HS-27A (cell line): ENCODE measurements at regions not wholly inside any gene's neighbourhood (a gene's known extent, or its start where the extent isn't known, plus 50 kb on each side); places are given as distances from the start of the nearest gene placed in this dataset.

Experiments
- DNase-seq: peaks from one replicate; pipeline ENCODE4 v3.0.0-alpha.2; 2012; ENCODE audit warnings: low read depth, missing footprints

- no peak for DNase-seq
Observed at GRCh38 chr4:32226204-32226603, 1506.0 kb downstream of the PCDH7 start.

- no peak for DNase-seq
Observed at GRCh38 chr4:32226733-32227132, 1506.6 kb downstream of the PCDH7 start.

GRCh38 chr4:32243926-32244325, 1523.8 kb downstream of the PCDH7 start:
- DNase-seq, result no peak

- no peak for DNase-seq
Observed at GRCh38 chr4:32249040-32249439, 1528.9 kb downstream of the PCDH7 start.

GRCh38 chr4:32251126-32251525, 1531.0 kb downstream of the PCDH7 start:
- no peak for DNase-seq

GRCh38 chr4:32251926-32252325, 1531.8 kb downstream of the PCDH7 start:
- DNase-seq, result no peak

- no peak for DNase-seq
Observed at GRCh38 chr4:32254216-32254615, 1534.0 kb downstream of the PCDH7 start.

GRCh38 chr4:32258986-32259385, 1538.8 kb downstream of the PCDH7 start:
- no peak for DNase-seq

GRCh38 chr4:32261196-32261595, 1541.0 kb downstream of the PCDH7 start:
- no peak for DNase-seq

- DNase-seq, result no peak
Observed at GRCh38 chr4:32268863-32269262, 1548.7 kb downstream of the PCDH7 start.

- no peak for DNase-seq
Observed at GRCh38 chr4:32290102-32290501, 1569.9 kb downstream of the PCDH7 start.

- DNase-seq, result no peak
Observed at GRCh38 chr4:32318926-32319325, 1598.8 kb downstream of the PCDH7 start.

- no peak for DNase-seq
Observed at GRCh38 chr4:32321421-32321820, 1601.3 kb downstream of the PCDH7 start.

GRCh38 chr4:32334759-32335158, 1614.6 kb downstream of the PCDH7 start:
- DNase-seq, result no peak

- DNase-seq, result no peak
Observed at GRCh38 chr4:32337403-32337802, 1617.2 kb downstream of the PCDH7 start.

- DNase-seq, result no peak
Observed at GRCh38 chr4:32340591-32340990, 1620.4 kb downstream of the PCDH7 start.

GRCh38 chr4:32341342-32341741, 1621.2 kb downstream of the PCDH7 start:
- DNase-seq, result no peak

GRCh38 chr4:32342054-32342453, 1621.9 kb downstream of the PCDH7 start:
- DNase-seq, result no peak

- no peak for DNase-seq
Observed at GRCh38 chr4:32349026-32349425, 1628.9 kb downstream of the PCDH7 start.

- no peak for DNase-seq
Observed at GRCh38 chr4:32374206-32374605, 1654.0 kb downstream of the PCDH7 start.

- DNase-seq, result no peak
Observed at GRCh38 chr4:32393806-32394205, 1673.6 kb downstream of the PCDH7 start.

GRCh38 chr4:32394255-32394654, 1674.1 kb downstream of the PCDH7 start:
- no peak for DNase-seq

GRCh38 chr4:32396507-32397070, 1676.4 kb downstream of the PCDH7 start:
- no peak for DNase-seq

GRCh38 chr4:32400870-32401269, 1680.7 kb downstream of the PCDH7 start:
- DNase-seq, result no peak
